ENCODE measurements at regions not wholly inside any gene's neighbourhood (a gene's known extent, or its start where the extent isn't known, plus 50 kb on each side); places are given as distances from the start of the nearest gene placed in this dataset.
"Not testable (repeated sequence)": the region's sequence is repeated elsewhere in the genome, so short reads cannot be mapped to it uniquely, and the experiment has no call there.

- no peak for DNase-seq
These were observed 115.8 kb downstream of the KLF5 start for GRCh38 chr13:73174521-73175010.

GRCh38 chr13:73173279-73173811 is 114.5 kb downstream of the KLF5 start:
- no peak for DNase-seq

DNA sequence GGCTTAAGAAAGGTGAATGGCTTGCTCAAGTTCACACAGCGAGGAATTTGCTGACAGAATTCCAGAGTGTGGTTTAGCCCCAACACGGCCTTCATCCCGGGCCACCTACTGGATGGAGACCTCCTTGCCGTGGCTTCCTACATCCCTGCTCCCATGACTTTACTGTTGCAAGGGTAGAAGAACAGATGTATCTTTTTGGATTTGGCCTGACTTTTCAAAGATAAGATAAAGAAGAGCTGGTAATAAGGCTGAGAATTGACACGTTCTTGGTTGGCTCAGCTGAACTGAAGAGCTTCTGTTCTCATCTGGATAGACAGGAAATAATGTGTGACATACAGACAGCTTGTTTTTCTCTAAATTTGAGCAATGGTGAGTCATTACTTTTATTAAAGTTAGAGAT is 113.1 kb downstream of the KLF5 start:
- DNase-seq: no peak

DNA sequence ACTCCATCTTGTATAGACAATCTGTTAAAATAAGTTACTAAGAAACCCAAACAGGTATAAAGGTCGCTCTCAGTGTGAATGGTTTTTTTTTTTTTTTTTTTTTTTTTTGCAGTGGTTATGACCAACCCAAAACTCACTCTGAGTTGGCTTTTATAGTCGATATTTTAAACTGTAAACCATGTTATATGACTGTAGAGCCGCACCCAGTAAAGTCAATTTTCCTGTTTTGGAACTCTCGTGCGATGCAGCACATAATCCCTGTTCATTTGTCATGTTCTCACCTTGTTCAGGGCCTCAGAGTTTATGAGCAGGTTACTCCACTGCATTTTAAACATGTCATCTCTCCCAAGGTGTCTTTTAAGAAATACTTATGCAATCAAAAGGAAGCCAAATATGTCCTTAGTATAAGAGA is 112.5 kb downstream of the KLF5 start:
- no peak for DNase-seq

GRCh38 chr13:73169971-73170370 is 111.2 kb downstream of the KLF5 start:
- no peak for DNase-seq

DNA sequence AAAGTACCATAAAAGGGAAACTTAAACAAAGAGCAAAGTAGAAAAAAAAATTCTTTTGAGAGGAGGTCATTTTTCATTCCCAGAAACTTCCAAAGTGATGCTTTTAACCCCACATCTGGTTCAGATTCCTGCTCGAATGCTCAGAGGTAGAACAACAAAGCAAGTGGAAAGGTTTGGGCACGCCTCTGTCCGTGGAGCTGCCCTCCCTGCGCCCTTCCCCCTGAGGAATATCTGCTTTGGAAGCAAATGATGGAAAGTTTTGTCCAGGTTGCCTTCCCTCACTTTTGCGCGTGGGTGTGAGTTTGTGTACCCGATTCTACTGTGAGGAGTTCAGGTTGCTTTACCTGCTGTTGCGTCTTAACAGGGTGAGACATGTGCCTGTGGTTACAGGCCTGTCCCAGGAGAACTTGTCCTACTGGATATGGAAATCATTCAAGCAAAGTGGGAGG is 110.2 kb downstream of the KLF5 start:
- DNase-seq: no peak

DNA sequence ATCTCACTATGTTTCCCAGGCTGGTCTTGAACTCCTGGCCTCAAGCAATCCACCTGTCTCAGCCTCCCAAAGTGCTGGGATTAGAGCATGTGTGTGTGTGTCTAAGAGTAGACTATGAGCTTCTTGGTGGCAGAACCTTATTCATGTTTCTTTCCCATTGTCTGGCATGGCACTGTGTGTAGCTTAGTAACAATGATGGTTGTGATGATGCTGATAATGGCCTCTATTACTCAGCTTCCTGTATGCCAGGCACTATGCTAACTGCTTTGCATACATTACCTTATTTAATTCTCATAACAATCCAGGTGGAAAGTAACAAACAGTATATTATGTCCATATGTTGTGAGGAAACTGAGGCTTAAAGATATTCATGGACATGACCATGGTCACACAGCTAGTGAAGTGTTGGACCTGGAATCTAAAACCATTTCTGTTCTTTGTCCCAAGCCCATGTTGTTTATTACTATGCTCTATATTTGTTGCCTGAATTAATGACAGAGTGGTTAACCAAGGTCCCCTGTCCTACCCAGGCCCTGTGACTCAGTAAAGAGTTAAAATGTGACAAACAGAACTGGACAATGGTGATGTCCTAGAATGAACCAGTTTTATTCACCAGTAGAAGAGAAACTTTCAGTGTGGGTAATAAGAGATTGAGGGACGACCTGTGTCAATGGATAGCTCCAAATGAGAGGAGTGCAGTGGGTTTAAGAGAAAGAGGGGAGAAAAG is 109.6 kb downstream of the KLF5 start:
- no peak for DNase-seq

GRCh38 chr13:73167028-73167820 is 108.4 kb downstream of the KLF5 start:
- no peak for DNase-seq

DNA sequence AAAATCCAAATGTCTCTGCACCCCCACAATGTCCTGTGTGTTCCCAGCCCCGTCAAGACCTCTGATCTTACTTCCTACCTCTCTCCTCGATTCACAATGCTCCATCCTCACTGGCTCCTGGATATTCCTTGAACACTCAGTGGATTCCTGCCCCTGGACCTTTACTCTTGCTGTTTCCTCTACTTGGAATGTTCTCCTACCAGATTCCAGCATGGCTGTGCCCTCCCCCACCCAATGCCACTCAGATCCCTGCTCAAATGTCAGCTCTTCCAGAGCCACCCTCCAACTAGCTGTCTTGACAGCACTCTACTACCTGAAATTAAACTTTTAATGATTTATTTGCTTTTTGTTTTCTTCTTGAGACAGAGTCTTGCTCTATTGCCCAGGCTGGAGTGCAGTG is 107.4 kb downstream of the KLF5 start:
- DNase-seq: no peak

DNA sequence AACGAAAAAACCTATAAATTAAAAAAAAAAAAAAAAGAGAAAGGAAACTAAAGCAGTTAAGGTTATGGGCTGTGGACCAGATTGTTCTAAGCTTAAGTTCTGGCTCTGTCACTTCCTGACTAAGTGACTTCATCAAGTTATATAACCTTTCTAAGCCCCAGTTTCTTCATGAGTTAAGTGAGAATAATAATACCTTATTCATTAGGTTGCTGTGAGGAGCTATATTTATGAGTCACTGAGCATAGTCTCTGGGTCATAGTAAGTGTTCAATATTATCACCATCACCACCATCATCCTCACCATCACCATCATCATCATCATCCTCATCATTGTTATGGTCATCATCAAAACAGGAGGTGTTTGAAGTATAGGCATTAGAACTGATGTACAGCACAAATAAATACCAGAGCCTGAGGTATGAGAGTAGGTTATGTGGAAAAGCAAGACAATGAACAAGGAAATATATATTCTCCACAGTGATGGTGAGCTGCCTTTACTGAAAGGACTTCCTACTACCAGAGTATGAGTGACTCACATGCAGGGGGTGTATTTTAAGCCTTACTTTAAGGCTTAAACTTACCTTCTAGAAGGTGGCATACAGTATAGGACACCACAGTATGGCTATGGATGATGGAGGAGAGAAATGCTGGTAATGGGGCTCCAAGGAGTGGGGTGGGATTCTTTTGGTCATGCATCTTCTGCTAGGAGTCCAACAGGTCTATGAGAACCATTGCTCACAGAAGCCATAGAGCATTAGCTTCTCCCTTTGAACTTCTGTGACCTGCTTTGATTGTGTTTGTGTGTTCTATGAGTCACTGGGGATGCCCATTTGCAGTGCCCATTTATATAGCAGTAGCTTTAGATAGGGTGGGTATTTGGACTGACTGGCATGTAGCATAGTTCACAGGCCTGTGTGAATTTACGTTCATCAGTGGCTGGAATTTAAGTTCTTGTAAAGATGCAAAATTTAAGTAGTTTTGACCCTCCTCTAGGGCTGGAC is 104.4 kb downstream of the KLF5 start:
- DNase-seq: no peak

- DNase-seq: not testable (repeated sequence)
These were observed 101.7 kb downstream of the KLF5 start for GRCh38 chr13:73160371-73161031.

- no peak for DNase-seq
These were observed 100.0 kb downstream of the KLF5 start for GRCh38 chr13:73158851-73159250.

- DNase-seq: no peak
These were observed 98.2 kb downstream of the KLF5 start for GRCh38 chr13:73157031-73157430.

GRCh38 chr13:73146707-73147106 is 87.9 kb downstream of the KLF5 start:
- DNase-seq: no peak

DNA sequence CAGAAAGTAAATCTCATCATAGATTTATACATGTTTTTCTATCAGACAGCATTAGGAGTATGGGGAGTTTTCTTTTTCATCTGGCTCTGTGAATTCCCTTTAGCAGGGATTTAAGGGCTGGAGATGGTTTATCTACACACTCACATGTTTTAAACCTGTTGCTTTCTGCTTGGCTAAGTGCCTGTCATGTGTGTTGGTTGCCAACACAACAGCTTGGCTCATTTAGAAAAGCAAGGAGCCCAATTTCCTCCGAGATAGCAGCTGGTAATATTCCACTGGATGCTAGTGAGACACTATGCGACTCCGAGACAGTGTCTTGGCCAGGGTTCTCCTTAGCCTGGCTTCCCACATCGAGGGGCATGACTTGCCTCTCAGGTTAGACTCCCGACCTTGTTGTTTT is 83.3 kb downstream of the KLF5 start:
- peak; percentile 2 to 31 for DNase-seq

GRCh38 chr13:73141292-73141771 is 82.5 kb downstream of the KLF5 start:
- DNase-seq: no peak

- DNase-seq: no peak
These were observed 82.0 kb downstream of the KLF5 start for GRCh38 chr13:73140801-73141200.

DNA sequence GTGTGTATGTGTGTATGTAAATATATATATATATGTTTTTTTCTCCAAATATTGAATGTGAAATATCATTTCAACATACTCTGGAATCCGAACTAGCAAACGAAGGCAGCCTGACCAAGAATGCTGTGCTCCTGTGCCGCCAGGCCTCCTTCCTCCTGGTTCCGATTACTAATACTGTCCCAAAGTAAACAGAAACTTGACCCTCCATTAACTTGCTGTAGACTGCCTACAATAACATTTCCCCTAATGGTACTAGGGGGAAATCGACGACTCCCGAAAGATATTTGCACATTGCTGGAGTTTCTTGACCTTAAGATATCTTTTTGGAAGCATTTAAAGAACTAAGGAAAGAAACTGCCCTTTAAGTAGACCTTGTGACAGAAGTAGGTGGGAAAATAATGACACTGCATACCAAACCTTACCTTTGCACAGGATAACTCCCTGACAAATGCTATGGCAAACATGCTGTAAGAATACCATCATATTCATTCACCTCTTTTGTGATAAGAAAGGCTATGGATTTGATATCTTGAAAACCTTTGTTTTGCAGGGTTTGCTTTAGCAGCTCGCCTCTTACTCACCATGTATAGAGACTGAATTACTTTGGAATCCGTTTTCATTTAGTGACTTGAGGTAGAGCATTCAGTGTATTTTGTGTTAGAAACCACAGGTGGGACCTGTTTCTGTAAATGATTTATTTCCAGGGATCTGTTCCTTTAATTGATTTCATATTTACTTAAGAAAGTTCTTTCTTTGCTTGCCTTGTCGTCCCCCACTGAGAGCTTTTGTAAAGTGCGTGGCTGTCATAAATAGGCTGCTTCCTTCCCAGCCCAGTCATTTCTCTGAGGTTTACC is 80.1 kb downstream of the KLF5 start:
- no peak for DNase-seq

DNA sequence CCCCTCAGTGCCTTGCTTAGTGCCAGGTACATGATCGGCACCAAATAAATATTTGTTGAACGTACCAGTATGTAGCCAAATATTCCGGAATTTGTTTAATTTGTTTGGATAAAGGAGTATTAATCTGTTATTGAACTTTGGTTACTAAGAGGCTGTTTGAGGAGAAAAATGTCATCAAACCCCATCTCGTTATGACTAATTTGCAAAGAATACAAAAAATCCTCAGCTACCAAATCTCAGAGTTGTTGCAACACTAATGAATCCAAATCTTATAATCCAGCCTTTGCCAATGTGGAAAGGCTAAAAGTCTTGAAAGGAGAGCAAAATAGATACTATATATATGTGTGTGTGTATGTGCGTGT is 79.5 kb downstream of the KLF5 start:
- DNase-seq: no peak

GRCh38 chr13:73136776-73137175 is 78.0 kb downstream of the KLF5 start:
- no peak for DNase-seq

DNA sequence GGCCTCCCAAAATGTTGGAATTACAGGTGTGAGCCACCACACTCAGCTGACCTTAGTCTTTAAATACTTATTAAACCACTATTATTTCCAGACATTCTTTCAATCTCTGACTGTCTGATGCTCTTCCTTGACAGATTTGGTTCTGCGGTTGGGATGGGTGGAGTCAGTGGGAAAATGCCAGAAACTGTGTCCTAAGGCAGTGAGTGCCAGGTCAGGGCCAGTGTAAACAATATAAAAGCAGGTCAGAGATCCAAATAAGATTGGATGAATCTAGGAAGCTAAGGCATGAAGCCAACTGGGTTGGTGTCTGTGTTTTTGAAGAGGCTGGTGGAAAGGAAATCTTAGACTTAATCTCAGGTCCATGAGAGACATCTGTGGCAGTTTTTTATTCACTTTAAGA is 74.7 kb downstream of the KLF5 start:
- DNase-seq: no peak
